Heart right ventricle (tissue), 16 donors: ENCODE measurements at regions not wholly inside any gene's neighbourhood (a gene's known extent, or its start where the extent isn't known, plus 50 kb on each side); places are given as distances from the start of the nearest gene placed in this dataset.

Experiments used
- ATAC-seq, 8 donors: fragments of 200-7000 bp; cut with Tn5 transposase; one replicate each; pipeline ENCODE4 v1.9.1; 2020; ENCODE audit warnings: mild to moderate bottlenecking in 8 of 8, moderate library complexity in 8 of 8, moderate number of reproducible peaks in 1 of 8
- DNase-seq, 2 donors: peaks; one replicate each; pipeline ENCODE4 v3.0.0-alpha.2; 2020
- H3K27ac ChIP-seq, 10 donors: fragments of 200-600 bp; sonication (generic) in 2 of 10; one replicate each; pipeline versions ENCODE4 v1.5.0 to v1.8.0; 2020 to 2022; ENCODE audit warnings: mild to moderate bottlenecking in 3 of 10
- H3K27me3 ChIP-seq, 7 donors: fragments of 200-600 bp; one replicate each; pipeline ENCODE4 v1.8.0; 2021 to 2022; ENCODE audit warnings: mild to moderate bottlenecking in 2 of 7
- H3K36me3 ChIP-seq, 9 donors: fragments of 200-600 bp; sonication (generic) in 1 of 9; one replicate each; pipeline versions ENCODE4 v1.5.0 to v1.8.0; 2020 to 2022; ENCODE audit warnings: mild to moderate bottlenecking in 2 of 9
- H3K4me1 ChIP-seq, 9 donors: fragments of 200-600 bp; sonication (generic) in 1 of 9; one replicate each; pipeline versions ENCODE4 v1.5.0 to v1.8.0; 2020 to 2022; ENCODE audit warnings: mild to moderate bottlenecking in 4 of 9
- H3K4me3 ChIP-seq, 10 donors: fragments of 200-600 bp; sonication (generic) in 2 of 10; one replicate each; pipeline versions ENCODE4 v1.5.0 to v1.8.0; 2020 to 2022; ENCODE audit warnings: mild to moderate bottlenecking in 7 of 10, moderate library complexity in 2 of 10
- H3K9me3 ChIP-seq, 11 donors: fragments of 200-600 bp in 10 of 11; sonication (generic) in 2 of 11; one replicate each; pipeline versions ENCODE4 v1.5.0 to v1.8.0; 2013 to 2022; ENCODE audit warnings: mild to moderate bottlenecking in 2 of 11, control low read depth in 1 of 11, moderate library complexity in 1 of 11
- WGBS, 2 donors: extraction: QIAGEN DNeasy Blood & Tissue Kit; methylation state at CpG; one replicate each; pipeline ENCODE4 v1.1.7; 2013; ENCODE audit warnings: inconsistent platforms in 1 of 2; 5-methylcytosine and 5-hydroxymethylcytosine counted together
- intact Hi-C, 10 donors: fragments of 100-400 bp; cut with DNase I; formaldehyde crosslinking; loops; one replicate each; pipeline versions ENCODE4 v1.11.1 to v1.14.2; 2022
- TF ChIP-seq, protein P1 (sequence below), 9 donors: fragments of 200-600 bp; sonication (generic) in 2 of 9; IDR thresholded peaks; one replicate each; pipeline versions ENCODE4 v1.5.0 to v1.8.0; 2021 to 2022; ENCODE audit warnings: antibody characterized with exemption in 9 of 9, mild to moderate bottlenecking in 5 of 9, moderate library complexity in 1 of 9
- donor health status: Arrhythmogenic right ventricular cardiomyopathy.
- donor health status: ischemic (EF 13 %, LVEDD 7.1; RV severe dilation, severe dysfunction).
- donor health status: healthy with polysubstance abuse.
- donor health status: DM: no; HTN: yes; CAD: no.
- donor health status: DM: no; HTN: no; CAD: no.
- donor health status: ischemic (EF 25% LVEDD 6.9; RV normal size, moderate dysfunction).
- donor health status: ischemic (EF 25% LVEDD 5.7; RV mildly dilated, moderate dysfunction).
- donor health status: healthy.
- donor health status: DM: yes; HTN: yes; CAD: no.
- donor health status: Ischemic cardiomyopathy.
- donor health status: ischemic (EF 35%, LVEDD 5.7; RV mildly dilated, moderate dysfunction).
- donor health status: nonischemic (EF 11% LVEDD 7.7; RV severe dilation, severe dysfunction).
- donor health status: DM: yes; HTN: yes; CAD: no.
- donor health status: PGD.
- donor health status: ischemic (EF 29% LVEDD 5.4; RV normal size, mild dysfunction).
- donor health status: nonischemic (EF 23%, LVEDD 6.1; RV moderate dilation, normal function).

DNA sequence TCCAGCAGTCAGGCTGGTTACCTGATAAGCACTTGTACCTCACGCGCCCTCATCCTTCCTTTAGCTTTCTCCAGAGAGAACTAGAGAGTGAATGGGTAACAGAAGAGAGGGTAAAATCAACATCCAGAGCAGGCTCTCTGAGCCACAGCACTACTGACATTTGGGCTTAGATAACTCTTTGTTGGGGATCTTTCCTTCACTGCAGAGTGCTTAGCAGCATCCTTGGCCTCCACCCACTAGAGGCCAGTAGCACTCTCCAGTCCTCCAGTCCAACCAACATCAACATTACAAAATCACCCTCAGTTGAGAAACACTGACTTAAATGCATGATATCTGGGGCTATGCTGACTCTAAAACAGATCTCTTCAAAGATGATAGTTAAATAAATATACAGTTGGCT is 220.7 kb downstream of the TACR3 start:
- Histone ChIP-seq H3K27me3 (no peaks in the 10 kb centered on the region), H3K4me3 (no peak overlapping the region), H3K36me3 (no peaks in the 10 kb centered on the region), H3K9me3 (peaks cover 0 to 21% (median 0%) of the 10 kb centered on the region in 11 donors), H3K4me1 (no peaks in the 10 kb centered on the region), H3K27ac (no peak overlapping the region)
- TF ChIP-seq, protein P1, sequence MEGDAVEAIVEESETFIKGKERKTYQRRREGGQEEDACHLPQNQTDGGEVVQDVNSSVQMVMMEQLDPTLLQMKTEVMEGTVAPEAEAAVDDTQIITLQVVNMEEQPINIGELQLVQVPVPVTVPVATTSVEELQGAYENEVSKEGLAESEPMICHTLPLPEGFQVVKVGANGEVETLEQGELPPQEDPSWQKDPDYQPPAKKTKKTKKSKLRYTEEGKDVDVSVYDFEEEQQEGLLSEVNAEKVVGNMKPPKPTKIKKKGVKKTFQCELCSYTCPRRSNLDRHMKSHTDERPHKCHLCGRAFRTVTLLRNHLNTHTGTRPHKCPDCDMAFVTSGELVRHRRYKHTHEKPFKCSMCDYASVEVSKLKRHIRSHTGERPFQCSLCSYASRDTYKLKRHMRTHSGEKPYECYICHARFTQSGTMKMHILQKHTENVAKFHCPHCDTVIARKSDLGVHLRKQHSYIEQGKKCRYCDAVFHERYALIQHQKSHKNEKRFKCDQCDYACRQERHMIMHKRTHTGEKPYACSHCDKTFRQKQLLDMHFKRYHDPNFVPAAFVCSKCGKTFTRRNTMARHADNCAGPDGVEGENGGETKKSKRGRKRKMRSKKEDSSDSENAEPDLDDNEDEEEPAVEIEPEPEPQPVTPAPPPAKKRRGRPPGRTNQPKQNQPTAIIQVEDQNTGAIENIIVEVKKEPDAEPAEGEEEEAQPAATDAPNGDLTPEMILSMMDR (IDR thresholded peaks at IDR 0.05) = no peak
- intact Hi-C loops = no loop called here
- ATAC-seq = no peak
- WGBS, 2 donors = 72 to 88% methylated on average over 2 of the region's 2 CpGs
- no peak for DNase-seq

DNA sequence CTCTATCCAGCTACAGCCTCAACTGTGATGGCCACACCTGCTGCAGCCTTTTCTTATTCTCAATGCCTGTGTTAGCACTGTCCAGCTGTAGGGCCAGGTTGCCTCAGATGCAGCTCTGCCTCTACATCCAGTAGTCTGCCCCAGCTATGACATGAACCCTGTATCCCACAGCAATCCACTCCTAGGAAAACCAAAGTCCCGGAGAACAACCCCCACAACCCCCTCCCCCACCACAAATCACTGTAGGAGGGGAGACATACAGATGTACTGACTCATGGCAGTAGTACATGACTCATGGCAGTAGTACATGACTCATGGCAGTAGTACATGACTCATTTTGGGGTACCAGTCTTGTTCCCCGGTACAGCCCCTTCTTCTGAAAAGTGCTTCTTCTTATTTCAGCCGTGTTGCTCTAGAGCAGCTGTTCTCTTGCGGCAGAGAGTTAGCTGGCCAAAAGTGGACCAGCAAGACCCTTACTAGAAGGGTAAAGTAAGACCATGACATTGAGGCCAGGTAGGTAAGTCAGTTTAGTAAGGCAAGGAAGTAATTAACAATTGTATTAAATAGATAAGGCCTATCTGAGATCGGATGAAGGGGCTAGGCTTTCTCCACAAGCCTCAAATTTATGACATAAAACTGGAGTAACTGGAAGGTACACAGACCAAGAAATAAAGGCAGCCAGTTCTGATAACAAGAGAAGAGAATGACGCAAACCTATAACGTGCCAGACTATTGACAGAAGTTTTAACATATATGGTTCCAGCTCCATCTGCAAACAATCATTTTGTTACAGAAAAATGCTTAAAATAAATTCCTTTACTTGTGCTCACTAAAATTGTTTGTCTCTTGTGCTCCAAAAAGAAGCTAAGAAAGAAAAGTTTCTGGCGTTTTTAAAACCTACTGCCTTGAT is 221.4 kb downstream of the TACR3 start:
- no peak overlapping the region for H3K27ac ChIP-seq
- H3K9me3 ChIP-seq = peaks cover 0 to 21% (median 0%) of the 10 kb centered on the region in 11 donors
- TF ChIP-seq, protein P1 (IDR thresholded peaks at IDR 0.05) = no peak
- no peak overlapping the region for H3K4me3 ChIP-seq
- no peaks in the 10 kb centered on the region for H3K27me3 ChIP-seq
- H3K36me3 ChIP-seq = no peaks in the 10 kb centered on the region
- DNase-seq (no peak), ATAC-seq (no peak)
- intact Hi-C loops = no loop called here
- no peaks in the 10 kb centered on the region for H3K4me1 ChIP-seq
- 67 to 71% methylated on average over 8 of the region's 8 CpGs for whole genome bisulfite sequencing, 2 donors

DNA sequence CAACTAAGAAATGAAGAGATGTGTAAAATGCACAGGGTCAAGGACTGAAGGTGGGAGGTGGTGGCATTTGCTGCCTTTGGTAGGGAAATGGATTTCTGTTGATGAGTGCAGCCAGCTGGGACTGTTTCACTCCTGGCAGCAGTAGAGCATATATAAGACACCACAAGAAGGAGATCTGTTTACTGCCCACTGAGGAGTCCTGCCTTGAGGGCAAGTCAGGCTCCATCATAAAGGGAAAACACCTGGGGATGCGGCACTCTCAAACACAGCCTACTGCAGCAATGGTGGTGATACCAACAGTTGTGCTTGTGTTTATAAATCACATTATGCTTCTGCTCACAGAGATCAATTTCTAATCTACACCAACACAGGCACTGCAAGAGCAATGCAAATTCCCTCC is 222.1 kb downstream of the TACR3 start:
- TF ChIP-seq, protein P1 (IDR thresholded peaks at IDR 0.05) = no peak
- WGBS, 2 donors = 96 to 98% methylated on average over 1 of the region's 1 CpG
- no peaks in the 10 kb centered on the region for H3K4me1 ChIP-seq
- H3K9me3 ChIP-seq = peaks cover 0 to 21% (median 0%) of the 10 kb centered on the region in 11 donors
- no peak overlapping the region for H3K27ac ChIP-seq
- H3K36me3 ChIP-seq = no peaks in the 10 kb centered on the region
- DNase-seq = no peak
- no peak overlapping the region for H3K4me3 ChIP-seq
- intact Hi-C loops = no loop called here
- no peaks in the 10 kb centered on the region for H3K27me3 ChIP-seq
- ATAC-seq = no peak

DNA sequence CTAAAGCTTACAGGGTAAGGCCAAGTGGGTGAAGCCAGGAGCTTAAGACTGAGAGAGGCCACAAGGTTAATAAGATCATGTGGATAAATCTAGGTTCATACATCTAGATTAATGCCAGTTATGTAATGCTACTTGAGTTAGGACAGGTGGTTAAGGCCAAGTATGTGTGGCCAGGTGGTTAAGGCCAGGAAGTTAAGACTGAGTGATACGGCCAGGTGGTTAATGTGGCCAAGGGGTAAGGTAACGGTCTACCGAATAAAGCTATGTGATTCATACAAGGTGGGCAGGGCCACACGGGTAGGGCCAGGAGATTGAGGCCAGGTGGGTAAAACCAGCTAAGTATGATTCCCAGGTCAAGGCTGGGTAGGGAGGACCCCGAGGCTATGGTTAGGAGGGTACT is 223.0 kb downstream of the TACR3 start:
- Histone ChIP-seq H3K4me1 (no peaks in the 10 kb centered on the region), H3K4me3 (no peak overlapping the region), H3K36me3 (no peaks in the 10 kb centered on the region), H3K9me3 (peaks cover 0 to 21% (median 0%) of the 10 kb centered on the region in 11 donors), H3K27ac (no peak overlapping the region), H3K27me3 (no peaks in the 10 kb centered on the region)
- WGBS, 2 donors = 92% methylated on average over 5 of the region's 5 CpGs
- no peak for DNase-seq
- intact Hi-C loops = no loop called here
- no peak for ATAC-seq
- TF ChIP-seq, protein P1 (IDR thresholded peaks at IDR 0.05) = no peak
